ENCODE measurements at regions not wholly inside any gene's neighbourhood (a gene's known extent, or its start where the extent isn't known, plus 50 kb on each side); places are given as distances from the start of the nearest gene placed in this dataset.

DNA sequence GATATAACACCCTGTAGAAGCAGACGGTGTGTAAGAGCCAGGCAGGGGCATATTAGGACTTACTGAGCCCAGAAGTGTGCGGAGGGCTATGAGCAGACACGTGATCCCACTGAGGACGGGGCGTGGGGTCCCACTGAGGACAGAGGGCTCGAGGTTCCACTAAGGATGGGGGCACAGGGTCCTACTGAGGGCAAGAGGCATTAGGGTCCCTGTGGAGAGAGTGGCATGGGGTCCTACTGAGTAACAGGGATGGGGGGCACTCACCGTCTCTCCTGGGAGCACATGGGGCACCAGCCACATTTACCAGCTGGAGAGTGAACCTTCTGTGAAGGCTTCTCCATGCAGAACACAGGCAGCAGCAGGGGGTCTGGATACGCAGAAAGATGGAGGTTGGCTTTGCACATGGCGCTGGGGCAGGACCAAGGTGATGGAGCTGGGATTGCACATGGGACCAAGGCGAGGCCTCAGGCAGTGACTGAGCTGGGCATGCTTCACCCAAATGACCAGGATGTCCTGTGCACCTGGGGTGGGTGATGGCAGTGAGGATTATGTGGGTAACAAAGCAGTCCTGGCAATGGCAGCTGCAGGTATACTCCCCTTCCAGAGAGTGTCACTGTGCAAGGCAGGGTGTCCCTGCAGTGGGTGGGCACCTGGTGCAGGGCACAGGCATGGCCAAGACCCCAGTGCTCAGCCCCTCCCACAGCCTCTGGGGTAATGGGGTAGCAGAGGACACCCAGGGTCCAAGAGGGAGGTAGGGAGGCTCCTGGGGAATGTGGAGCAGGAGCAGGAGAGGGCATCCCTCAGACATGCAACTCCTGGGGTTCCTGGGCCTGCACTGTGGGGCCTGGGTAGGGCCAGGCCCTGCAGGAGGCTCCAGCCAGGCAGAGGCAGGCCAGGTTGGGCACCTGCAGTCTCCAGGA lies 278.1 kb downstream of the TCERG1L start:
- no peak for DNase-seq
- in situ Hi-C loops (cut with MboI; ENCODE audit: low pct_ligation_motif_present in 1 of 4, low pct_unique_long_range_greater_than_20kb in 1 of 4, low sequenced_read_pairs in 3 of 4): no loop called here
- Histone ChIP-seq H3K27me3 (no peaks in the 10 kb centered on the region), H3K4me3 (no peak overlapping the region), H3K4me1 (no peaks in the 10 kb centered on the region), H3K36me3 (no peaks in the 10 kb centered on the region), H3K9me3 (no peaks in the 10 kb centered on the region), H3K27ac (no peak overlapping the region)
- intact Hi-C loops (cut with DNase I; ENCODE audit: low total_unique reads): no loop called here
- TF ChIP-seq EP300 (IDR thresholded peaks at IDR 0.05; ENCODE audit: low read depth) (no peak), POLR2A (IDR thresholded peaks at IDR 0.05) (no peak)
- TF ChIP-seq, protein P1, sequence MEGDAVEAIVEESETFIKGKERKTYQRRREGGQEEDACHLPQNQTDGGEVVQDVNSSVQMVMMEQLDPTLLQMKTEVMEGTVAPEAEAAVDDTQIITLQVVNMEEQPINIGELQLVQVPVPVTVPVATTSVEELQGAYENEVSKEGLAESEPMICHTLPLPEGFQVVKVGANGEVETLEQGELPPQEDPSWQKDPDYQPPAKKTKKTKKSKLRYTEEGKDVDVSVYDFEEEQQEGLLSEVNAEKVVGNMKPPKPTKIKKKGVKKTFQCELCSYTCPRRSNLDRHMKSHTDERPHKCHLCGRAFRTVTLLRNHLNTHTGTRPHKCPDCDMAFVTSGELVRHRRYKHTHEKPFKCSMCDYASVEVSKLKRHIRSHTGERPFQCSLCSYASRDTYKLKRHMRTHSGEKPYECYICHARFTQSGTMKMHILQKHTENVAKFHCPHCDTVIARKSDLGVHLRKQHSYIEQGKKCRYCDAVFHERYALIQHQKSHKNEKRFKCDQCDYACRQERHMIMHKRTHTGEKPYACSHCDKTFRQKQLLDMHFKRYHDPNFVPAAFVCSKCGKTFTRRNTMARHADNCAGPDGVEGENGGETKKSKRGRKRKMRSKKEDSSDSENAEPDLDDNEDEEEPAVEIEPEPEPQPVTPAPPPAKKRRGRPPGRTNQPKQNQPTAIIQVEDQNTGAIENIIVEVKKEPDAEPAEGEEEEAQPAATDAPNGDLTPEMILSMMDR (IDR thresholded peaks at IDR 0.05): no peak
- 72% methylated on average over 10 of the region's 10 CpGs; no CpG with 5 or more reads in 1 of the 2 donors for WGBS, 2 donors (ENCODE audit: low coverage in 1 of 2)

DNA sequence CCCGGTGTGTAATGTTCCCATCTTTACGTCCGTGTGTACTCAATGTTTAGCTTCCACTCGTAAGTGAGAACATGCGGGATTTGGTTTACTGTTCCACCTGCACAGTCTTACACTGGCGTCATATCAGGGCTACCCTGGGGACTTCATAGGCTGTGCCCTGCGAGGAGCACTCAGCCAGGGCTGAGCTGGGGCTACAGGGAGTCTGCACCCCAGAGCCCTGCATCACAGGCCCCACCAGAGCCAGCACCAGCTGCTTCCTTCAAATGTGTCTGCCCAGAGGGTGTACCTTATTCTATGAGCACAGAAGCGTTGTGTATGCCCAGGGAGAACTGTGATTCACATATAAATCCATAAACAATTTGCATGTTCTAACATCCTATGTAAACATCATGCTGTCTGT lies 277.1 kb downstream of the TCERG1L start:
- TF ChIP-seq POLR2A (IDR thresholded peaks at IDR 0.05) (no peak), EP300 (IDR thresholded peaks at IDR 0.05; ENCODE audit: low read depth) (no peak), POLR2AphosphoS5 (IDR thresholded peaks at IDR 0.05) (no peak)
- TF ChIP-seq, protein P1 (IDR thresholded peaks at IDR 0.05): no peak
- Histone ChIP-seq H3K36me3 (no peaks in the 10 kb centered on the region), H3K4me1 (no peaks in the 10 kb centered on the region), H3K27me3 (no peaks in the 10 kb centered on the region), H3K4me3 (no peak overlapping the region), H3K27ac (no peak overlapping the region), H3K9me3 (no peaks in the 10 kb centered on the region)
- intact Hi-C loops (cut with DNase I; ENCODE audit: low total_unique reads): no loop called here
- whole genome bisulfite sequencing, 2 donors (ENCODE audit: low coverage in 1 of 2): 81 to 87% methylated on average over 3 to 8 of the region's 8 CpGs
- in situ Hi-C loops (cut with MboI; ENCODE audit: low pct_ligation_motif_present in 1 of 4, low pct_unique_long_range_greater_than_20kb in 1 of 4, low sequenced_read_pairs in 3 of 4): no loop called here
- DNase-seq: no peak

DNA sequence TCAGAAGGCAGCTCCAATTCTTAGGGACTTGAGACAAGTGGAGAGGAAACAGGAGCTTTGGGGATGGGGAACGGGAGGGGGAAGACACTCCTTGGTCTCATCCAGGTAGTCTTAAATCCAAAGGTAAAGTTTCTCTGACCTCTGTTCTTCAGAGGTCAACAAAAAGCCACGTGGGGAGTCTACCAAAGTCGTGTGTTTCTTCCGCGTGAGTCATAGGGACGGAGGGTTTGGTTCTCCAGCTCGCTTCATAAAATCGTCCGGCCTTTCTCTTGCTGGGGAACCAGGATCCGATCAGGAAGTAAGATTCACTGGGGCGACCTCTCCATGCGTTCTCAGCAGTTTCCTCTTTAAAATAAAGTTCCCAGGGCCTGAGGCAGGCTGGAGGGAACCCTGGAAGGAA lies 275.7 kb downstream of the TCERG1L start:
- in situ Hi-C loops (cut with MboI; ENCODE audit: low pct_ligation_motif_present in 1 of 4, low pct_unique_long_range_greater_than_20kb in 1 of 4, low sequenced_read_pairs in 3 of 4) (no loop called here), intact Hi-C loops (cut with DNase I; ENCODE audit: low total_unique reads) (loop anchor here (5.0 kb wide), 1 partner anchor 162 kb away; no protein-coding TSS in a partner anchor)
- H3K4me1 ChIP-seq: no peaks in the 10 kb centered on the region
- H3K36me3 ChIP-seq: no peaks in the 10 kb centered on the region
- no peaks in the 10 kb centered on the region for H3K9me3 ChIP-seq
- H3K4me3 ChIP-seq: no peak overlapping the region
- no peak for DNase-seq
- H3K27me3 ChIP-seq: no peaks in the 10 kb centered on the region
- no peak overlapping the region for H3K27ac ChIP-seq
- WGBS, 2 donors (ENCODE audit: low coverage in 1 of 2): 42% methylated on average over 12 of the region's 12 CpGs; no CpG with 5 or more reads in 1 of the 2 donors
- TF ChIP-seq, protein P1 (IDR thresholded peaks at IDR 0.05): no peak
- TF ChIP-seq POLR2AphosphoS5 (IDR thresholded peaks at IDR 0.05) (no peak), POLR2A (IDR thresholded peaks at IDR 0.05) (no peak)

DNA sequence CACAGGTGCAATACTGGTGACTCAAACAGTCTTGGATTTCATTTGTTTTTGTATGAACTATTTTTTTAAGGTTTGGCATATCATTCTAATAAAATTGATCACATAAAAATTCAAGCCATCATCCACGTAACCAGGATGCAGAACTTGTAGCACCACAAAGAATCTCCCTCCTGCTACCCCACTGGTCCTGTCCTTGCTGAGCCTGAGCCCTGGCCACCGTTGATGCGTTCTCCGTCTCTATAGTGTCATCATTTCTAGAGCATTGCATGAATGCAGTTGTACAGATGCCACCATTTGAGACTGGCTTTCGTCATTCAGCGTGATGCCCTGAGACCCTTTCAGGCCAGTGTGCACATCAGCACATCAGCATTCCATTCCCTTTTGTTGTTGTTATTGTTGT lies 273.5 kb downstream of the TCERG1L start:
- Histone ChIP-seq H3K4me1 (no peaks in the 10 kb centered on the region), H3K27me3 (no peaks in the 10 kb centered on the region), H3K9me3 (no peaks in the 10 kb centered on the region), H3K4me3 (no peak overlapping the region), H3K27ac (no peak overlapping the region), H3K36me3 (no peaks in the 10 kb centered on the region)
- 75 to 96% methylated on average over 6 of the region's 6 CpGs for WGBS, 2 donors (ENCODE audit: low coverage in 1 of 2)
- in situ Hi-C loops (cut with MboI; ENCODE audit: low pct_ligation_motif_present in 1 of 4, low pct_unique_long_range_greater_than_20kb in 1 of 4, low sequenced_read_pairs in 3 of 4) (no loop called here), intact Hi-C loops (cut with DNase I; ENCODE audit: low total_unique reads) (loop anchor here (5.0 kb wide), 1 partner anchor 159 kb away; no protein-coding TSS in a partner anchor)
- DNase-seq: no peak
- TF ChIP-seq EP300 (IDR thresholded peaks at IDR 0.05; ENCODE audit: low read depth): no peak
